ENCODE measurements at regions not wholly inside any gene's neighbourhood (a gene's known extent, or its start where the extent isn't known, plus 50 kb on each side); places are given as distances from the start of the nearest gene placed in this dataset.

GRCh38 chr16:60930291-60930690 is 1105.9 kb downstream of the CDH8 start:
- TF ChIP-seq CTCF (IDR thresholded peaks at IDR 0.05), result no peak
- TF ChIP-seq POLR2A (IDR thresholded peaks at IDR 0.05), result no peak
- TF ChIP-seq POLR2AphosphoS5 (IDR thresholded peaks at IDR 0.05), result no peak
- no peak for TF ChIP-seq EP300 (IDR thresholded peaks at IDR 0.05)

Measured in stomach (tissue), 4 donors.